B cell (primary cell): ENCODE measurements at regions not wholly inside any gene's neighbourhood (a gene's known extent, or its start where the extent isn't known, plus 50 kb on each side); places are given as distances from the start of the nearest gene placed in this dataset.

Source experiments
- ATAC-seq: fragments of 200-7000 bp; cut with Tn5 transposase; one replicate; pipeline ENCODE4 v1.10.0; 2021; ENCODE audit warnings: low read depth, mild to moderate bottlenecking, moderate number of reproducible peaks, moderate library complexity
- CTCF ChIA-PET: fragments of 350-600 bp; sonication (Branson Sonifier 250); formaldehyde crosslinking; loops from one replicate; lab custom pipeline; 2021; ENCODE audit warnings: antibody characterized with exemption, inconsistent platforms; lab: Charles Lee
- POLR2A ChIA-PET: fragments of 350-600 bp; sonication (Branson Sonifier 250); formaldehyde crosslinking; loops from one replicate; lab custom pipeline; 2021; ENCODE audit warnings: antibody characterized with exemption; lab: Charles Lee
- DNase-seq: peaks from one replicate; pipeline ENCODE4 v3.0.0; 2013
- H2AFZ ChIP-seq: 2 replicates; pipeline ENCODE4 v1.6.1; 2012; ENCODE audit warnings: mild to moderate bottlenecking, low read depth, low read length; ENCODE audit not compliant: insufficient read depth, poor library complexity, severe bottlenecking
- H3K27ac ChIP-seq, 2 donors: 1 replicate in 1 of 2; 2 replicates in 1 of 2; pipeline ENCODE4 v1.5.1; 2012 to 2013; ENCODE audit warnings: low read length in 2 of 2, mild to moderate bottlenecking in 2 of 2, moderate library complexity in 1 of 2
- H3K27me3 ChIP-seq, 4 experiments: fragments of 200-600 bp in 1 of 4; sonication (generic) in 1 of 4; replicated peaks in 1 of 4; 1 replicate in 2 of 4; 2 replicates in 2 of 4; pipeline versions ENCODE4 v1.6.1 to v1.7.0; 2013 to 2016; ENCODE audit warnings: low read length in 3 of 4, mild to moderate bottlenecking in 2 of 4, mixed read lengths in 1 of 4, moderate library complexity in 1 of 4; ENCODE audit not compliant: insufficient read depth in 4 of 4, control insufficient read depth in 3 of 4; ENCODE audit errors: control extremely low read depth in 1 of 4
- H3K36me3 ChIP-seq, 2 experiments: replicated peaks in 1 of 2; 1 replicate in 1 of 2; 2 replicates in 1 of 2; pipeline versions ENCODE4 v1.6.1 to v1.7.1; 2013; ENCODE audit warnings: low read length in 1 of 2; ENCODE audit not compliant: insufficient read depth in 2 of 2, control insufficient read depth in 1 of 2; ENCODE audit errors: control extremely low read depth in 1 of 2, extremely low read depth in 1 of 2
- H3K4me1 ChIP-seq, 2 donors: fragments of 200-600 bp in 1 of 2; sonication (generic) in 1 of 2; 1 replicate in 1 of 2; 2 replicates in 1 of 2; pipeline versions ENCODE4 v1.5.1 to v1.6.1; 2013 to 2017; ENCODE audit warnings: low read length in 2 of 2; ENCODE audit not compliant: control insufficient read depth in 2 of 2, insufficient read depth in 2 of 2
- H3K4me2 ChIP-seq: replicated peaks from 2 replicates; pipeline ENCODE3; 2012; ENCODE audit warnings: mild to moderate bottlenecking, low read depth, low read length; ENCODE audit not compliant: poor library complexity, severe bottlenecking
- H3K4me3 ChIP-seq, 5 experiments: fragments of 200-600 bp in 1 of 5; sonication (generic) in 1 of 5; 1 replicate in 3 of 5; 2 replicates in 2 of 5; pipeline versions ENCODE4 v1.5.1 to v1.7.0; 2011 to 2016; ENCODE audit warnings: low read length in 4 of 5, mild to moderate bottlenecking in 4 of 5, low read depth in 2 of 5, control low read depth in 1 of 5, moderate library complexity in 1 of 5; ENCODE audit not compliant: insufficient read depth in 1 of 5; ENCODE audit errors: control extremely low read depth in 1 of 5, extremely low read depth in 1 of 5
- H3K79me2 ChIP-seq: fragments of 200-600 bp; sonication (generic); one replicate; pipeline ENCODE4 v1.6.0; 2016; ENCODE audit warnings: low read length; ENCODE audit not compliant: control insufficient read depth, insufficient read depth
- H3K9ac ChIP-seq: fragments of 200-600 bp; sonication (generic); 2 replicates; pipeline ENCODE4 v1.6.1; 2017; ENCODE audit warnings: mild to moderate bottlenecking, low read length, moderate library complexity
- H3K9me3 ChIP-seq, 3 donors: one replicate each; pipeline versions ENCODE4 v1.6.1 to v1.7.1; 2013; ENCODE audit warnings: low read length in 2 of 3; ENCODE audit not compliant: control insufficient read depth in 2 of 3, insufficient read depth in 1 of 3; ENCODE audit errors: control extremely low read depth in 1 of 3
- H4K20me1 ChIP-seq: 2 replicates; pipeline ENCODE4 v1.6.0; 2012; ENCODE audit warnings: mild to moderate bottlenecking, low read length; ENCODE audit not compliant: insufficient read depth, control insufficient read depth, poor library complexity, severe bottlenecking
- H3K27ac Mint-ChIP-seq: one replicate; pipeline ENCODE4 v1.8.0; 2021; ENCODE audit warnings: mixed read lengths
- H3K27me3 Mint-ChIP-seq: one replicate; pipeline ENCODE4 v1.8.0; 2021; ENCODE audit warnings: mixed read lengths
- H3K4me1 Mint-ChIP-seq: one replicate; pipeline ENCODE4 v1.8.0; 2021; ENCODE audit warnings: mixed read lengths
- H3K4me3 Mint-ChIP-seq: one replicate; pipeline ENCODE4 v1.8.0; 2021; ENCODE audit warnings: mixed read lengths
- H3K9me3 Mint-ChIP-seq: one replicate; pipeline ENCODE4 v1.8.0; 2022; ENCODE audit warnings: mixed read lengths; ENCODE audit not compliant: insufficient read depth
- EZH2 ChIP-seq: IDR thresholded peaks from 2 replicates; pipeline ENCODE4 v1.6.1; 2012; ENCODE audit warnings: borderline replicate concordance, low read depth, mild to moderate bottlenecking, moderate library complexity, low read length; ENCODE audit not compliant: insufficient read depth, poor library complexity, severe bottlenecking
- WGBS: methylation state at CpG from one replicate; pipeline ENCODE4 v1.1.5; 2013; ENCODE audit warnings: missing lambda C conversion rate; ENCODE audit not compliant: insufficient coverage; 5-methylcytosine and 5-hydroxymethylcytosine counted together
- intact Hi-C: fragments of 100-400 bp; cut with micrococcal nuclease; formaldehyde crosslinking; loops from one replicate; pipeline ENCODE4 v1.10.0; 2022
- TF ChIP-seq, protein P1 (sequence below): fragments of 200-600 bp; IDR thresholded peaks from one replicate; pipeline ENCODE4 v1.8.0; 2022; ENCODE audit warnings: antibody characterized with exemption, mild to moderate bottlenecking

GRCh38 chr4:32847461-32847860, 2127.3 kb downstream of the PCDH7 start:
- H3K4me1 ChIP-seq: no peaks in the 10 kb centered on the region
- no peak overlapping the region for H3K27ac Mint-ChIP-seq
- H3K4me3 Mint-ChIP-seq: no peak overlapping the region
- intact Hi-C loops: no loop called here
- H3K9me3 ChIP-seq: peaks cover 0 to 6% (median 2%) of the 10 kb centered on the region in 3 donors
- peaks cover 3% of the 10 kb centered on the region for H3K9me3 Mint-ChIP-seq
- 60% methylated on average over 1 of the region's 3 CpGs for WGBS
- ATAC-seq: no peak
- no peaks in the 10 kb centered on the region for H3K27me3 ChIP-seq
- DNase-seq: no peak
- no peaks in the 10 kb centered on the region for H3K4me1 Mint-ChIP-seq
- H3K79me2 ChIP-seq: no peaks in the 10 kb centered on the region
- H3K4me2 ChIP-seq: no peak overlapping the region
- H3K36me3 ChIP-seq: no peaks in the 10 kb centered on the region
- TF ChIP-seq EZH2: no peak
- TF ChIP-seq, protein P1, sequence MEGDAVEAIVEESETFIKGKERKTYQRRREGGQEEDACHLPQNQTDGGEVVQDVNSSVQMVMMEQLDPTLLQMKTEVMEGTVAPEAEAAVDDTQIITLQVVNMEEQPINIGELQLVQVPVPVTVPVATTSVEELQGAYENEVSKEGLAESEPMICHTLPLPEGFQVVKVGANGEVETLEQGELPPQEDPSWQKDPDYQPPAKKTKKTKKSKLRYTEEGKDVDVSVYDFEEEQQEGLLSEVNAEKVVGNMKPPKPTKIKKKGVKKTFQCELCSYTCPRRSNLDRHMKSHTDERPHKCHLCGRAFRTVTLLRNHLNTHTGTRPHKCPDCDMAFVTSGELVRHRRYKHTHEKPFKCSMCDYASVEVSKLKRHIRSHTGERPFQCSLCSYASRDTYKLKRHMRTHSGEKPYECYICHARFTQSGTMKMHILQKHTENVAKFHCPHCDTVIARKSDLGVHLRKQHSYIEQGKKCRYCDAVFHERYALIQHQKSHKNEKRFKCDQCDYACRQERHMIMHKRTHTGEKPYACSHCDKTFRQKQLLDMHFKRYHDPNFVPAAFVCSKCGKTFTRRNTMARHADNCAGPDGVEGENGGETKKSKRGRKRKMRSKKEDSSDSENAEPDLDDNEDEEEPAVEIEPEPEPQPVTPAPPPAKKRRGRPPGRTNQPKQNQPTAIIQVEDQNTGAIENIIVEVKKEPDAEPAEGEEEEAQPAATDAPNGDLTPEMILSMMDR: no peak
- no peak overlapping the region for H2AFZ ChIP-seq
- ChIA-PET CTCF (no interaction called here), POLR2A (no interaction called here)
- no peak overlapping the region for H3K27ac ChIP-seq
- H3K4me3 ChIP-seq: no peak overlapping the region
- no peaks in the 10 kb centered on the region for H4K20me1 ChIP-seq
- H3K27me3 Mint-ChIP-seq: no peaks in the 10 kb centered on the region
- H3K9ac ChIP-seq: no peak overlapping the region

GRCh38 chr4:32855622-32856021, 2135.5 kb downstream of the PCDH7 start:
- no peaks in the 10 kb centered on the region for H3K79me2 ChIP-seq
- POLR2A ChIA-PET: no interaction called here
- TF ChIP-seq, protein P1: no peak
- no peak for TF ChIP-seq EZH2
- no peak overlapping the region for H3K27ac ChIP-seq
- intact Hi-C loops: no loop called here
- no peak for DNase-seq
- H3K27ac Mint-ChIP-seq: no peak overlapping the region
- no peaks in the 10 kb centered on the region for H3K27me3 Mint-ChIP-seq
- no peaks in the 10 kb centered on the region for H4K20me1 ChIP-seq
- peaks cover 3% of the 10 kb centered on the region for H3K9me3 Mint-ChIP-seq
- H3K4me3 ChIP-seq: no peak overlapping the region
- no peak for ATAC-seq
- H3K27me3 ChIP-seq: no peaks in the 10 kb centered on the region
- H3K4me3 Mint-ChIP-seq: no peak overlapping the region
- H3K4me1 ChIP-seq: no peaks in the 10 kb centered on the region
- peaks cover 0 to 2% (median under 1%) of the 10 kb centered on the region in 3 donors for H3K9me3 ChIP-seq
- no peak overlapping the region for H2AFZ ChIP-seq
- H3K4me2 ChIP-seq: no peak overlapping the region
- CTCF ChIA-PET: no interaction called here
- H3K4me1 Mint-ChIP-seq: no peaks in the 10 kb centered on the region
- no peak overlapping the region for H3K9ac ChIP-seq
- no CpG with 5 or more reads among the region's 2 CpGs for WGBS
- no peaks in the 10 kb centered on the region for H3K36me3 ChIP-seq
